ENCODE measurements at regions not wholly inside any gene's neighbourhood (a gene's known extent, or its start where the extent isn't known, plus 50 kb on each side); places are given as distances from the start of the nearest gene placed in this dataset.
"Not testable (repeated sequence)": the region's sequence is repeated elsewhere in the genome, so short reads cannot be mapped to it uniquely, and the experiment has no call there.

- not testable (repeated sequence) for DNase-seq
Observed at GRCh38 chr4:27075603-27076002, 215.0 kb downstream of the STIM2 start.

DNA sequence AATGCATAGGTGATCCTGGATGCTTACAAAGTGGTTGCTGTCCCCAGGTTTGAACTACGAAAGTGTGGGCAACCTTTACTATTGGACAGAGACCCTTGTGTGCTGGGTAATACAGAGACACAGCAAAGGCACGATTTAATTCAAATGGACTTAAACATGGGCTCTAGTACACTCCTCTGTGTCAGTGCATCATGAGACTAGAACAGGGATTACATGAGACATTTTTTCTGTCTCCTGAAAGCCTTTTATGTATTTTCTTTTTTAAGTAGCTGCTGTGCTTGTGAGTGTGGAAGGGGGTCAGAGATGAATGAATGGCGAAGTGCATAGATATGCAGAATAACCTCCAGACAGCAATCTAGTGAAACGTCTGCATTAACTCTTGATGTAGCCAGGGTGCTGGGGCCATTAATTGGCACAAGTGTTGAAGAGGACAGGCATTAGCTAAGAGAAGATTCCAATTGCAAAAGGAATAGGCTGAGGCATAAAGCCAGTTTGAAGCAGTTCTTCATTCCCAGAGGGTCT is 218.4 kb downstream of the STIM2 start:
- DNase-seq: no peak

GRCh38 chr4:27081675-27082586 is 221.3 kb downstream of the STIM2 start:
- no peak for DNase-seq

- DNase-seq: no peak
Observed at GRCh38 chr4:27082776-27083175, 222.1 kb downstream of the STIM2 start.

DNA sequence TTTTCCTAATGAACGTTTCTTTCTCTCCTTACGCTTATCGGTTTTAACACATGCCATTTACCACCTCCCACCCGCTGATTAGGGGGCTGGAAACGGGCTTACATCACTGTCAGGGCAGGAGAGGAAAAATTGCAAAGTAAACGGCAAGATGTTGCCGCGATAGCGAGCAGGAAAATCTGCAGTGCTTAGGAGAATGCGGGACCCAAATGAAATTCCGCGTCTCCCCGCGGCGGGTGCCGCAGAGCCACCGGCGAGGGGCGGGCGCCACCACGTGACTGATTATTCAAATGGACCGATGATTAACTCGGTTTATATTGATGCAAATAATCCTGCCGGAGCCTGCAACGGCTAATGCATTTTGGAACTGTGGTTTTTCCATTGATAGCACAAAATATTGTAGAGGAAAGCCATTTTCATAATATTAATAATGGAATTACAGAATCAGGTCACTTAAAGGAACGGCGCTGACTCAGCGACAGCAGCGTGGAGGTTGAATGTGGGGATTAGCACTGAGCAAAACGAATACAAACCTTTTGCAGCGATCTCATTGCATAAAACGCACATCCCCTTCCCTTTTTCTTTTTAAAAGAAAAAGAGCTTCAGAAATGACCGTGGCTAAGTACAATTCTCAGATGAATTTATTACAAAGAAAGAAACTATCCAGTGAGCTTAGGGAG is 224.2 kb downstream of the STIM2 start:
- DNase-seq: peak in 54 of 56 donors; percentile 5 to 81 (median 44)

- DNase-seq: no peak
Observed at GRCh38 chr4:27085396-27085795, 224.8 kb downstream of the STIM2 start.

DNA sequence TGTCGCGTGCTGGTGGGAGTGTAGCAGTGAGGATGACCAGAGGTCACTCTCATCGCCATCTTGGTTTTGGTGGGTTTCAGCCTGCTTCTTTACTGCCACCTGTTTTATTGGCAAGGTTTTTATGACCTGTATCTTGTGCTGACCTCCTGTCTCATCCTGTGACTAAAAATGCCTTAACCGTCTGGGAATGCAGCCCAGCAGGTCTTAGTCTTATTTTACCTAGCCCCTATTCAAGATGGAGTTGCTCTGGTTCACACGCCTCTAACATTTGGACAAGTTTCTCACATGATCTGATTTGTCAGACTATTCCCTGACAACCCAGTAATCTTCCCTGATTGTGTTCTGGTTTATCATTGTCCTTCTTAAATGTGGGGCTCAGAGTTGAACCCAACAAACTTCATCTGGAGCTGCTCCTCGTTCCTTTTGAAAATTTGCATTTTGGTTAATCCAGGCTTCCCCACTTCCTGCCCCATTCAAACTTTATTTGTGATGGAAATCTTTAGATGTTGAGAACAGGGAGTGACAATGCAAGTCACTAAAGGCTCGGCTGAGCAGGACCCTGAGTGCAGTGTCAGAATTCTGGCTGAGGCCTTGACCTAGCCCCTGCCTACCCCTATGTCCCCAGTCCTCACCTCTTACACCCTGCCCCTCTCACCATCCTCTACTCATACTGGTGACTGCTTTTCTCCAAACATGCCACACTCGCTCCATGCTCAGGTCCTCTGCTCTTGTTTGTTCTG is 226.8 kb downstream of the STIM2 start:
- DNase-seq: no peak

DNA sequence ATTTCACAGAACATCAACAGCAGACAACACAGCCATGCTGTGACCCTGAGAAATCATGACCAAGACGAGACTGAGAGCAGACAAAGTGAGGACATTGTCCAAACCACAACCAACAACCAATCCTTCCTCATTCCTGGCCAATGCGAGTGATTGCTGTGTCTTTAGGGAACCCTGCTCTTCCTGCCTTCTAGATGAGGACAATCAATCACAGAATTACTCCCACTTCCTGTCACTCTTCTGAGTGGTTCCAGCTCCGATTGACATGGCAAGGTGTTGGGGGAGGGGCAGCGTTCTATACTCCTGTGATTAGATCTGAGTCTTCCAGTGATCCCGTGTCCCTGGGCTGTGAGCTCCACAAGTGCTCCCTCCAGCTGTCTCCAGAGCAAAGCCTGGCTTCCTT is 227.8 kb downstream of the STIM2 start:
- no peak for DNase-seq

DNA sequence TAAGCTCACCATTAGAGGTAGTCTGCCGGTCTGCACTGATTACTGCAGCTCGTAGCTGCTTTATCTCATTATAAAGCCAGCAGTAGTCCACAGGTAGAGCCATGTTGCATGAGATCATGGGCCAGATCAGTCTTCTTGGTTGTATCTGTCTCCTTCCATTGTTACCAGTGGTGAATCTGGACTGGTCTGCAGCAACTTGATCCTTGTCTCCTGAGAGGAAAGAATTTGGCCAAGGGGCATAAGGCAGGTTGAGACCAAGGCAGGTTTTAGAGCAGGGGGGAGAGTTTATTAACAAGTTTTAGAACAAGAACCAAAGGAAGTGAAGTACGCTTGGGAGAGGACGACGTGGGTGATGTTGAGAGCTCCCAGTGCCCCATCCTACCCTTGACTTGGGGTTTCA is 228.5 kb downstream of the STIM2 start:
- DNase-seq: no peak

GRCh38 chr4:27090406-27090805 is 229.8 kb downstream of the STIM2 start:
- DNase-seq: no peak

GRCh38 chr4:27094224-27094623 is 233.6 kb downstream of the STIM2 start:
- DNase-seq: no peak

DNA sequence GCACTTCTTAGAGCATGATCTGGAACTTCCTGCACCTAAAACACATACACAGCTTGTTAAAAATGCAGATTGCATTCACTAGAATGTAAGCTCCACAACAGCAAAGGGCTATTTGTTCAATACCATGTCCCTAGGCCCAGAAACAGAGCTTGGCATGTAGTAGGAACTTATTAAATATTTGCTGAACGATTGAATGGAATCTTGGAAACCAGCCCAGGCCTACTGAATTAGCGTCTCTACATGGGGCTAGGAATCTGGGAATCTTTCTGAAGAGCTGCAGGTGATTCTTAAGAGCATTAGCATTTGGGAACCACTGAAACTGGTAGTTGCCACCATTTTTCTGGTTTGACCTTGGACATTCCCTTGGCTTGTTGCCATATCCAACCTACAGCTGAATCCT is 234.1 kb downstream of the STIM2 start:
- DNase-seq: no peak

DNA sequence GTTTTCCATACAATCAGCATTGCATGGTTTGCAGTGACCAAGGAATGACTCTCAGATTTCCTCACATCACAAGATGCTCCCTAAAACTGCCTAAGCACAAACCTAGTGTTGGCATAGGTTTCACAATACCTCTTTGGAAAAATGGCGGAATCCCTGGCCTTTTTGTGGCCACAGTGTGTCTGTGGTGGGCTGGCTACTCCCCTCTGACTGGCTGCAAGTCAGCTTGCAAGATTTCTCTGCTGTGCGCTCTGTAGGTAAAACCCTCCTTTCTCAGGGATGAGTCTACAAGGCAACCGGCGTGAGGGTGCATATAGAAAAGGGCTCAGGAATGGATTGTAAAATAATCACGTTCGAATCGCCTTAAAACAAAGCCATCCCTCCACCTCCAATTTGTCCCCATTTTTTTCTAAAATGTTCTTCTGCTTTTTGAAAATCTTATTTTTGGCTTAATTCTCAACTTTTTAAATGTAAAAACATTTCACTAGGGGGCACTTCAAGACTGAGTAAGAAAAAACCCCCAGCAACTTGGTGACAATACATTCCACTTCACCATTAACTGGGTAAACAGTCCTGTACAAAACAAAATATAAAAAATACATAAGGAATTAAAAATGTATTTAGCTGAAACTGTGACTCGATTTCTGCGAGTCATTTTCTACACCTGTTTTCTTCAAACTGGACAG is 235.6 kb downstream of the STIM2 start:
- no peak for DNase-seq

- DNase-seq: no peak
Observed at GRCh38 chr4:27098034-27098433, 237.4 kb downstream of the STIM2 start.

DNA sequence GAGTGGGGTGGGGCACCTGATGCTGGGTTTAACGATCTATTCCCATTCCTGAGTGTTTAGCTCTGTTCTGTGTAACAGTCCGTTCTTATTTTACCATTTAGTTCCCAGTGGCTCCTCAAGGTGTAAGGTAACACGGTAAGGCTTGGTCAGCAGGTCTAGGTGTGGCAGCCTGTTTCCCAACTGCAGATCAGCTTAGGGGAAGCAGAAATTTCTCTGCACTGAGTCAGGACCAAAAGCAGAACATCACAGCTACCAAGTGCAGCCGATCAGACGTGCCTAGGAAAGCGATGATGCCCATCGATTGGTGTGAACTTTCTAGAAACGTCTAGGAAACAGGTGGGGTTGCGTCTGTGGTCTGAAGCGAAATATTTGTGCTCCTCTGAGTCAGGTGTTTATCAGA is 240.1 kb downstream of the STIM2 start:
- DNase-seq: no peak

- DNase-seq: no peak
Observed at GRCh38 chr4:27101126-27101525, 240.5 kb downstream of the STIM2 start.

DNA sequence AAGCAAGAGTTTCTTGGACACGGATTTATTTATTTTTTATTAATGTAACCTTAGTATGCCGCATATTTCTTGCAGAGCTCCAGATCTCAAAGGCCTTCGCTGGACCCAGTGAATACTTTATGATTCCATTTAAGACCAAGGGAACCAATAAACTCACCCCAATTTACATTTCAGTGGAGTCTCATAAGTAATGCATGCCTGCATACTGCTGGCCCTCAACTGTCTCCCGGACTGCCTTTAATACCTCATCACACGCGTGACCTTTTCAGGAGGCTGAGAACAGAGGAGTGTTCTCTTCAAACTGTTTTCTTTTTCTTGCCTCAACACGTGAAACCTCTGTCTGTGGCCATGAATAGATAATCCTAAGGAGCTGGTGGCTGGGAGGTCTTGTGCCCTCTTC is 240.9 kb downstream of the STIM2 start:
- no peak for DNase-seq

DNA sequence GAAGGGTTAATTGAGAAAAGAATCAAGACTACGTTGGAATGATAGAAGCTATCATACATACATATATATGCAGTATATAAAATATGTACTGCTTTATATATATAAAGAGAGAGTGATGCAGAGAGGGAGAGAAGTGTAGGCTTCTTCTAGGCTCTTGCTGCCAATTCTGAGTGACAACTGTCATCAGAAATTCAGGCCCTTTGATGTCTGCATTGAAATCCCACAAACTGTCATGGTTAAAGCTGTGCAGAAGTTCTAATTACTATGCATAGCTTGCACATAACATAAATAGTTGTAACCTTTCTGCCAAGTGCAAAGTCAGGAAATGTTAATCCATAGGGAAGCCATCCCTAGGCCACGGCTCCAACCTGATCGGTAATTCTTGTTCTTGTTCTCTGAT is 251.0 kb downstream of the STIM2 start:
- no peak for DNase-seq

DNA sequence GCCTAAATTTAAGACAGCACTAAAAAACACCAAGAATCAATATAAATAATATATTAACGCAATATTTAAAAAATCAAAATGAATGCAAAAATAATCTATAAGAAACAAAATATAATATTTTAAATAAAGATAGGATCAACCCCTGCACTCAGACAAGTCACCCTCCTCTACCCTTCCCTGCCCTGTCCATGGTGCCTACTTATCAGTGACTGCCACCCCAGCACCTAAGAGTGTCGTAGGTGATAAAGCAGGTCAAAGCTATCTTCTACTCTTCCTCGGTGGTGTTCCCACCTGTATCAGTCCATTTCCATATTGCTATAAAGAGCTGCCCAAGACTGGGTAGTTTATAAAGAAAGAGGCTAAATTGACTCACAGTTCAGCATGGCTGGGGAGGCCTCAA is 251.9 kb downstream of the STIM2 start:
- no peak for DNase-seq

DNA sequence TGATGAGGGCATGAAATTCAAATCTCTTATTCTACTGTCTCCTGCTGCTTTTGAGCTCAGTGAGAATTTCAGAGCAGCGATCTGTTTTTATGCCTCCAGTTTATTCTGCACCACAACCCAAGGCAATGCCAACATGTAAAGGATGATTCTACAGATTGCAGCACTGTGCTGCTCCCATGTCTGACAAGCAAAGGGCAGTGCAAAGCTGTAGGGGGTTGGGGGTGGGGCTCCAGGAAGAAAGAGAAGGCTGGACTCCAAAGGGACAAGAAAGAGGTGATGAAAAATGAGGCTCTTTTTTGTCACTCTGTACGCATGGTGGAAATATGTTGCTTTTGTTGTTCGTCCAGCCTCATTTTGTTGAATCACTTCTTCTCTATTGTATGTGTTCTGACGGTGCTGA is 254.6 kb downstream of the STIM2 start:
- DNase-seq: no peak

DNA sequence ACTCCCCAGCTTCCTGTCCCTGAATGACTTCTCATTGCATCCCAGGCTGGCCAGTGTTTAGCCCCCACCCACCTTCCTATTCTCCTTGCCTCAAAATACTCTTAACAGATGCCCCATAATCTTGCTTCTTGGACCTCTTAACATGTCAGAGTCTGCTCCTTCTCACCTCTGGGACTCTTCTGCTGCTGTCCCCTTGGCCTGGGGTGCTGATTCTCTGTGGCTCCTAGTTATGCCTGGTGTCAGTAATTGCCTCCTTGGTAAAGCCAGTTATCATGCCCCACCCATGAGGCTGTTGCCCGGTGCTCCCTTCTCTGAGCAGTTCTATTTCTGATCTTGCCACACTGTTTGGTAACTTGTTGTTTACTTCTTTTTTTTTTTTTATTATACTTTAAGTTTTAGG is 256.8 kb downstream of the STIM2 start:
- no peak for DNase-seq

Measured in nucleus accumbens (tissue), 56 donors.